GM12878 (cell line): ENCODE measurements at regions not wholly inside any gene's neighbourhood (a gene's known extent, or its start where the extent isn't known, plus 50 kb on each side); places are given as distances from the start of the nearest gene placed in this dataset.

Experiments used
- ATAC-seq: fragments of 200-7000 bp; cut with Tn5 transposase; 3 replicates; pipeline ENCODE4 v1.9.1; 2020; ENCODE audit warnings: mild to moderate bottlenecking, moderate library complexity
- BruUV-seq: library from RNA; stranded (reverse); fragments of 400-500 nt; replicated peaks from 2 replicates; lab custom pipeline; 2021; lab: Mats Ljungman, UMichigan
- CTCF ChIA-PET: fragments of 300-600 bp; sonication (Branson Sonifier 250); formaldehyde crosslinking; extraction: SDS; loops from one replicate; lab custom pipeline; 2021; ENCODE audit warnings: inconsistent platforms; lab: Yijun Ruan, JAX
- POLR2A ChIA-PET: fragments of 350-600 bp; formaldehyde crosslinking; extraction: SDS; loops from one replicate; lab custom pipeline; 2021; ENCODE audit warnings: inconsistent platforms; lab: Charles Lee
- RAD21 ChIA-PET: fragments of 300-600 bp; sonication (Branson Sonifier 250); formaldehyde crosslinking; loops from one replicate; lab custom pipeline; 2023; ENCODE audit warnings: antibody characterized with exemption; ENCODE audit not compliant: unreplicated experiment; lab: Charles Lee
- SMC1A ChIA-PET: fragments of 300-600 bp; sonication (Branson Sonifier 250); formaldehyde crosslinking; loops from one replicate; lab custom pipeline; 2023; ENCODE audit not compliant: unreplicated experiment, uncharacterized antibody; lab: Charles Lee
- DNase-seq: peaks from one replicate; pipeline ENCODE4 v3.0.0-alpha.2; 2011; ENCODE audit warnings: low read depth, low spot score
- FAIRE-seq: peaks from 3 replicates; lab custom pipeline; 2011; peaks lifted over from hg19 to GRCh38; lab: Jason Lieb, UNC
- H2AFZ ChIP-seq: 2 replicates; pipeline ENCODE4 v1.6.0; 2011; ENCODE audit warnings: low read depth, low read length, control low read depth; ENCODE audit not compliant: control insufficient read depth
- H3K27ac ChIP-seq: 2 replicates; pipeline ENCODE4 v1.5.1; 2011; ENCODE audit warnings: control low read depth; ENCODE audit not compliant: control insufficient read depth, insufficient read depth
- H3K27me3 ChIP-seq, 2 experiments: replicated peaks in 1 of 2; 2 replicates each; pipeline versions ENCODE4 v1.6.0 to v1.6.1; 2011; ENCODE audit warnings: low read length in 1 of 2; ENCODE audit not compliant: control insufficient read depth in 2 of 2, insufficient read depth in 2 of 2
- H3K36me3 ChIP-seq, 2 experiments: 2 replicates each; pipeline ENCODE4 v1.5.1; 2011; ENCODE audit warnings: low read length in 1 of 2; ENCODE audit not compliant: control insufficient read depth in 2 of 2, insufficient read depth in 2 of 2
- H3K4me1 ChIP-seq: 2 replicates; pipeline ENCODE4 v1.6.1; 2011; ENCODE audit warnings: mild to moderate bottlenecking, low read length, moderate library complexity, mixed read lengths; ENCODE audit not compliant: control insufficient read depth, insufficient read depth
- H3K4me2 ChIP-seq: 2 replicates; pipeline ENCODE4 v1.6.0; 2011; ENCODE audit warnings: control low read depth; ENCODE audit not compliant: control insufficient read depth, insufficient read depth
- H3K4me3 ChIP-seq: fragments of 200-600 bp; sonication (generic); 2 replicates; pipeline ENCODE4 v1.5.1; 2016
- H3K79me2 ChIP-seq: 2 replicates; pipeline ENCODE4 v1.6.0; 2011; ENCODE audit warnings: low read length; ENCODE audit not compliant: control insufficient read depth, insufficient read depth
- H3K9ac ChIP-seq: 2 replicates; pipeline ENCODE4 v1.8.0; 2011; ENCODE audit warnings: low read length, control low read depth, mixed read lengths; ENCODE audit not compliant: control insufficient read depth, insufficient read depth
- H3K9me3 ChIP-seq: replicated peaks from 3 replicates; pipeline ENCODE4 v1.5.1; 2011; ENCODE audit warnings: mild to moderate bottlenecking, low read length; ENCODE audit not compliant: control insufficient read depth, insufficient read depth
- H4K20me1 ChIP-seq: 2 replicates; pipeline ENCODE4 v1.6.0; 2011; ENCODE audit not compliant: control insufficient read depth, insufficient read depth
- SMAD1 ChIP-seq: fragments of 450-650 bp; IDR thresholded peaks from 2 replicates; pipeline ENCODE4 v1.6.1; 2018; ENCODE audit warnings: mild to moderate bottlenecking, low read depth; ENCODE audit not compliant: partially characterized antibody
- STAT1 ChIP-seq: fragments of 450-650 bp; conservative IDR thresholded peaks from 2 replicates; pipeline ENCODE4 v1.6.1; 2014; ENCODE audit warnings: antibody characterized with exemption, mild to moderate bottlenecking
- TARDBP ChIP-seq: IDR thresholded peaks from 2 replicates; pipeline ENCODE4 v1.6.1; 2016; ENCODE audit warnings: borderline replicate concordance
- WGBS: methylation state at CpG from one replicate; pipeline ENCODE4 v1.1.6; 2016; ENCODE audit warnings: low lambda C conversion rate; ENCODE audit not compliant: insufficient replicate concordance, insufficient coverage; ENCODE audit errors: missing lambda C conversion rate; 5-methylcytosine and 5-hydroxymethylcytosine counted together
- in situ Hi-C: fragments of 300-500 bp; cut with MboI; formaldehyde crosslinking; loops from 9 replicates; pipeline ENCODE4 v1.14.3; 2018; ENCODE audit warnings: mixed read lengths
- intact Hi-C: fragments of 100-400 bp; cut with micrococcal nuclease; formaldehyde crosslinking; loops from one replicate; pipeline ENCODE4 v1.14.2; 2022; ENCODE audit not compliant: unreplicated experiment
- TF ChIP-seq, protein P1 (sequence below): fragments of 450-650 bp; formaldehyde crosslinking; IDR thresholded peaks from 2 replicates; pipeline ENCODE4 v1.4.0; 2020; ENCODE audit warnings: mild to moderate bottlenecking, moderate library complexity

DNA sequence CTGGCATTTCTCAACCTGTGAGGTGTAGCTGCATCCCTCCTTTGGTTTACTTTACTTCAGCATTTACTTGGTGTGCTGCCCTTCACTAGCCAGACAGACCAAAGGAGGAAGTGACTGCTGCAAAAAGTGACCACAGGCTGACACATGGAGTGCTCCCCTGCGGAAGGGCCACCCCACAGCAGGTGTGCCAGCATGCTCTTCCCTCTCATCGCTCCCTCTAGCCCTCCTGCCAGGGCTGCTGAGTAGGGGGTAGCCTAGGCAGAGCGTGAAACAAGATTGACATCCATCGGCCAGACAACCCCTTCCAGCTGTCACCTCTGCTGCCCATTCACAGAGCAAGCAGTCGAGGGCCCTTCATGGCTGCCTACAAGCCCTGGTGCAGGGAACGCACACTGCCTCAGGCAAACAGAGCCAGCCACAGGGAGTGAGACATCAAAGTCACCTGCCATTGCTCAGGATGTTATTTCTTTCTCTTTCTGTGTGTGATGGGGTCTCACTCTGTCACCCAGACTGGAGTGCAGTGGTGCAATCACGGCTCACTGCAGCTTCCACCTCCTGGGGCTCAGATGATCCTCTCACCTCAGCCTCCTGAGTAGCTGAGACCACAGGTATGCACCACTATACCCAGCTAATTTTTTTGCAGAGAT, 102.0 kb upstream of the RPS6KA2 start:
- H3K27ac ChIP-seq = no peak overlapping the region
- H3K4me2 ChIP-seq = no peak overlapping the region
- no peaks in the 10 kb centered on the region for H3K79me2 ChIP-seq
- H3K36me3 ChIP-seq = no peaks in the 10 kb centered on the region
- H3K4me3 ChIP-seq = no peak overlapping the region
- H4K20me1 ChIP-seq = no peaks in the 10 kb centered on the region
- no peak overlapping the region for H3K9ac ChIP-seq
- no TSS peak for BruUV-seq
- FAIRE-seq (no peak), ATAC-seq (no peak)
- SMC1A ChIA-PET = no interaction called here
- no peaks in the 10 kb centered on the region for H3K9me3 ChIP-seq
- no peaks in the 10 kb centered on the region for H3K4me1 ChIP-seq
- in situ Hi-C loops = no loop called here
- no peaks in the 10 kb centered on the region; a peak in 2 of 4 replicates for H3K27me3 ChIP-seq
- H2AFZ ChIP-seq = no peak overlapping the region
- TF ChIP-seq STAT1 (no peak), SMAD1 (no peak), TARDBP (no peak)
- TF ChIP-seq, protein P1, sequence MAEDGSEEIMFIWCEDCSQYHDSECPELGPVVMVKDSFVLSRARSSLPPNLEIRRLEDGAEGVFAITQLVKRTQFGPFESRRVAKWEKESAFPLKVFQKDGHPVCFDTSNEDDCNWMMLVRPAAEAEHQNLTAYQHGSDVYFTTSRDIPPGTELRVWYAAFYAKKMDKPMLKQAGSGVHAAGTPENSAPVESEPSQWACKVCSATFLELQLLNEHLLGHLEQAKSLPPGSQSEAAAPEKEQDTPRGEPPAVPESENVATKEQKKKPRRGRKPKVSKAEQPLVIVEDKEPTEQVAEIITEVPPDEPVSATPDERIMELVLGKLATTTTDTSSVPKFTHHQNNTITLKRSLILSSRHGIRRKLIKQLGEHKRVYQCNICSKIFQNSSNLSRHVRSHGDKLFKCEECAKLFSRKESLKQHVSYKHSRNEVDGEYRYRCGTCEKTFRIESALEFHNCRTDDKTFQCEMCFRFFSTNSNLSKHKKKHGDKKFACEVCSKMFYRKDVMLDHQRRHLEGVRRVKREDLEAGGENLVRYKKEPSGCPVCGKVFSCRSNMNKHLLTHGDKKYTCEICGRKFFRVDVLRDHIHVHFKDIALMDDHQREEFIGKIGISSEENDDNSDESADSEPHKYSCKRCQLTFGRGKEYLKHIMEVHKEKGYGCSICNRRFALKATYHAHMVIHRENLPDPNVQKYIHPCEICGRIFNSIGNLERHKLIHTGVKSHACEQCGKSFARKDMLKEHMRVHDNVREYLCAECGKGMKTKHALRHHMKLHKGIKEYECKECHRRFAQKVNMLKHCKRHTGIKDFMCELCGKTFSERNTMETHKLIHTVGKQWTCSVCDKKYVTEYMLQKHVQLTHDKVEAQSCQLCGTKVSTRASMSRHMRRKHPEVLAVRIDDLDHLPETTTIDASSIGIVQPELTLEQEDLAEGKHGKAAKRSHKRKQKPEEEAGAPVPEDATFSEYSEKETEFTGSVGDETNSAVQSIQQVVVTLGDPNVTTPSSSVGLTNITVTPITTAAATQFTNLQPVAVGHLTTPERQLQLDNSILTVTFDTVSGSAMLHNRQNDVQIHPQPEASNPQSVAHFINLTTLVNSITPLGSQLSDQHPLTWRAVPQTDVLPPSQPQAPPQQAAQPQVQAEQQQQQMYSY (CRISPR knock-in tag) = no peak
- TF ChIP-seq, all 136 proteins: peak for 0
- intact Hi-C loops = no loop called here
- ChIA-PET RAD21 (no interaction called here), POLR2A (no interaction called here), CTCF (interaction anchor here (1.2 kb wide), 1 partner anchor 10 kb away, joined by 3 read pairs; no protein-coding TSS in a partner anchor)
- 24% methylated on average over 7 of the region's 7 CpGs for WGBS
- no peak for DNase-seq
